ENCODE measurements at regions not wholly inside any gene's neighbourhood (a gene's known extent, or its start where the extent isn't known, plus 50 kb on each side); places are given as distances from the start of the nearest gene placed in this dataset.

GRCh38 chr10:118810796-118811505, 56.2 kb upstream of the CACUL1 start (continued):
- no peak for TF ChIP-seq RBBP5 (IDR thresholded peaks at IDR 0.05; ENCODE audit: borderline replicate concordance, low read depth, low read length)
- TF ChIP-seq YY1 (IDR thresholded peaks at IDR 0.05; ENCODE audit: low read depth, low read length) = no peak
- no peak for TF ChIP-seq SP4 (IDR thresholded peaks at IDR 0.05; ENCODE audit: low read length)
- TF ChIP-seq, protein P1, sequence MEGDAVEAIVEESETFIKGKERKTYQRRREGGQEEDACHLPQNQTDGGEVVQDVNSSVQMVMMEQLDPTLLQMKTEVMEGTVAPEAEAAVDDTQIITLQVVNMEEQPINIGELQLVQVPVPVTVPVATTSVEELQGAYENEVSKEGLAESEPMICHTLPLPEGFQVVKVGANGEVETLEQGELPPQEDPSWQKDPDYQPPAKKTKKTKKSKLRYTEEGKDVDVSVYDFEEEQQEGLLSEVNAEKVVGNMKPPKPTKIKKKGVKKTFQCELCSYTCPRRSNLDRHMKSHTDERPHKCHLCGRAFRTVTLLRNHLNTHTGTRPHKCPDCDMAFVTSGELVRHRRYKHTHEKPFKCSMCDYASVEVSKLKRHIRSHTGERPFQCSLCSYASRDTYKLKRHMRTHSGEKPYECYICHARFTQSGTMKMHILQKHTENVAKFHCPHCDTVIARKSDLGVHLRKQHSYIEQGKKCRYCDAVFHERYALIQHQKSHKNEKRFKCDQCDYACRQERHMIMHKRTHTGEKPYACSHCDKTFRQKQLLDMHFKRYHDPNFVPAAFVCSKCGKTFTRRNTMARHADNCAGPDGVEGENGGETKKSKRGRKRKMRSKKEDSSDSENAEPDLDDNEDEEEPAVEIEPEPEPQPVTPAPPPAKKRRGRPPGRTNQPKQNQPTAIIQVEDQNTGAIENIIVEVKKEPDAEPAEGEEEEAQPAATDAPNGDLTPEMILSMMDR (IDR thresholded peaks at IDR 0.05; ENCODE audit: control extremely low read depth in 1 of 3, insufficient read depth in 1 of 3, low read depth in 1 of 3, low read length in 3 of 3) = no peak

Measured in H1 (cell line).